ENCODE measurements at regions not wholly inside any gene's neighbourhood (a gene's known extent, or its start where the extent isn't known, plus 50 kb on each side); places are given as distances from the start of the nearest gene placed in this dataset.

DNA sequence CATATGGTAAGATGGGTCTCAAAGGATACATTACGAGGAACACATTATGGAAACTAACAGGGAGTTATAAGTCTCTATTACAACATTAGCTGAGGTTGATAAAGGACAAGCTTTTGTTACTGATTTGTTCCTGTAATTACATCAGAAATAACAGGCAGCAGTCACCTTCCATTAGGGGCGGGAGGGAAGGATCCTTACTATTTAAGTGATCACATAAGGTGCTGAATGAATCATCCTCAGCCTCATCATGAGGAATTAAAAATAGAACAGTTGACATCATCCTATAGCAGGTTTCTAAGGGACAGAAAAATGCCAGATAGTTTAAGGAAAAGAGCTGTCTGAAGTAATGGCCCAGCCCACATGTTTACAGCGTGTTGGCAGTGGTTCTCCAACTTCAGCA, 86.9 kb upstream of the MGAT5 start:
- Mint-ChIP-seq H3K36me3 (ENCODE audit: insufficient read depth in 1 of 3, low read depth in 3 of 3) (peaks cover 0 to 5% (median 2%) of the 10 kb centered on the region in 3 experiments; a peak in 2 of 7 replicates), H3K4me1 (peaks cover 30 to 38% of the 10 kb centered on the region in 2 experiments), H3K9me3 (no peaks in the 10 kb centered on the region), H3K27me3 (ENCODE audit: low read depth) (no peaks in the 10 kb centered on the region), H3K27ac (no peak overlapping the region), H3K4me3 (no peak overlapping the region)
- Histone ChIP-seq H3K9me3 (ENCODE audit: control insufficient read depth, low read depth, low read length) (no peaks in the 10 kb centered on the region), H3K9ac (ENCODE audit: extremely low read depth, insufficient read length, low read length) (no peak overlapping the region), H3T11ph (ENCODE audit: low read length) (no peak overlapping the region), H3K4me1 (ENCODE audit: insufficient read depth, low read length) (0 out of 2 replicates have a peak, but pooled peaks cover 4% of the 10 kb centered on the region), H2BK5ac (ENCODE audit: insufficient read length, low read length) (no peak overlapping the region), H3K79me2 (ENCODE audit: insufficient read depth, low read length) (no peaks in the 10 kb centered on the region; the same call in 1 of the 2 replicates), H4K8ac (replicated peaks; ENCODE audit: insufficient read length, low read depth, low read length) (no peak overlapping the region), H2BK12ac (ENCODE audit: insufficient read length, low read depth, low read length) (no peak overlapping the region), H3K27me3 (ENCODE audit: insufficient read depth, low read length) (no peaks in the 10 kb centered on the region), H4K5ac (ENCODE audit: insufficient read length, low read depth, low read length) (no peak overlapping the region), H3K27ac (ENCODE audit: insufficient read length, low read depth, low read length) (no peak overlapping the region), H2BK15ac (ENCODE audit: low read depth, low read length) (no peak overlapping the region), H2BK120ac (ENCODE audit: low read depth, low read length, poor library complexity, severe bottlenecking) (no peak overlapping the region), H3K56ac (ENCODE audit: insufficient read length, low read depth, low read length) (no peak overlapping the region), H4K91ac (ENCODE audit: insufficient read length, low read depth, low read length) (no peak overlapping the region), H3K14ac (ENCODE audit: insufficient read depth, low read length) (no peak overlapping the region), H2AFZ (ENCODE audit: low read length) (no peak overlapping the region), H3K4me2 (ENCODE audit: insufficient read depth, insufficient read length, low read length) (no peak overlapping the region), H3K23me2 (ENCODE audit: insufficient read length, low read depth, low read length, poor library complexity, severe bottlenecking) (no peaks in the 10 kb centered on the region), H3K23ac (ENCODE audit: insufficient read length, low read depth, low read length) (no peak overlapping the region), H3K18ac (ENCODE audit: insufficient read length, low read depth, low read length) (no peak overlapping the region), H3K4ac (ENCODE audit: low read depth, low read length) (no peak overlapping the region), H2BK20ac (ENCODE audit: low read depth, low read length, poor library complexity, severe bottlenecking) (no peak overlapping the region), H2AK5ac (ENCODE audit: insufficient read length, low read length) (no peak overlapping the region), H4K20me1 (ENCODE audit: control insufficient read depth, insufficient read depth, insufficient read length) (no peaks in the 10 kb centered on the region), H3K79me1 (ENCODE audit: insufficient read depth, low read depth, low read length, poor library complexity, severe bottlenecking) (peaks cover 3% of the 10 kb centered on the region)
- no CpG with 5 or more reads among the region's 3 CpGs for WGBS (ENCODE audit: extremely low coverage, insufficient read length, low lambda C conversion rate)
- TF ChIP-seq CTCF (conservative IDR thresholded peaks at IDR 0.05), result no peak
- no peak for DNase-seq
